Common myeloid progenitor, CD34-positive (primary cell): ENCODE measurements at regions not wholly inside any gene's neighbourhood (a gene's known extent, or its start where the extent isn't known, plus 50 kb on each side); places are given as distances from the start of the nearest gene placed in this dataset.

Source experiments
- CTCF ChIA-PET: fragments of 350-600 bp; sonication (Branson Sonifier 250); formaldehyde crosslinking; loops from one replicate; lab custom pipeline; 2021; ENCODE audit warnings: antibody characterized with exemption; lab: Charles Lee
- POLR2A ChIA-PET: fragments of 350-600 bp; sonication (Branson Sonifier 250); formaldehyde crosslinking; loops from one replicate; lab custom pipeline; 2021; ENCODE audit warnings: antibody characterized with exemption; lab: Charles Lee
- DNase-seq, 3 donors: peaks; one replicate each; pipeline versions ENCODE4 v3.0.0 to v3.0.0-alpha.2; 2013
- H3K27ac ChIP-seq, 2 experiments: 1 replicate in 1 of 2; 2 replicates in 1 of 2; pipeline ENCODE4 v1.7.0; 2013; ENCODE audit warnings: inconsistent platforms in 2 of 2, low read length in 2 of 2, mild to moderate bottlenecking in 2 of 2, low read depth in 1 of 2, moderate library complexity in 1 of 2; ENCODE audit not compliant: severe bottlenecking in 2 of 2, insufficient read depth in 1 of 2, poor library complexity in 1 of 2
- H3K27me3 ChIP-seq, 5 experiments: replicated peaks in 2 of 5; 1 replicate in 3 of 5; 2 replicates in 2 of 5; pipeline versions ENCODE4 v1.6.1 to v1.7.0; 2013; ENCODE audit warnings: low read length in 4 of 5, mild to moderate bottlenecking in 2 of 5, moderate library complexity in 2 of 5, inconsistent platforms in 1 of 5; ENCODE audit not compliant: insufficient read depth in 5 of 5, control insufficient read depth in 4 of 5
- H3K36me3 ChIP-seq, 4 experiments: 1 replicate in 2 of 4; 2 replicates in 2 of 4; pipeline versions ENCODE4 v1.6.1 to v1.7.0; 2013; ENCODE audit warnings: low read length in 3 of 4, control low read depth in 1 of 4, mild to moderate bottlenecking in 1 of 4; ENCODE audit not compliant: control insufficient read depth in 4 of 4, insufficient read depth in 4 of 4
- H3K4me1 ChIP-seq, 4 experiments: 1 replicate in 3 of 4; 2 replicates in 1 of 4; pipeline versions ENCODE4 v1.6.1 to v1.7.1; 2013; ENCODE audit warnings: low read length in 3 of 4, mild to moderate bottlenecking in 3 of 4, control low read depth in 1 of 4, inconsistent platforms in 1 of 4, moderate library complexity in 1 of 4; ENCODE audit not compliant: control insufficient read depth in 4 of 4, insufficient read depth in 4 of 4; ENCODE audit errors: control extremely low read depth in 1 of 4
- H3K4me3 ChIP-seq, 7 experiments: 1 replicate in 4 of 7; 2 replicates in 3 of 7; pipeline versions ENCODE4 v1.5.1 to v1.7.0; 2013; ENCODE audit warnings: mild to moderate bottlenecking in 7 of 7, low read length in 6 of 7, moderate library complexity in 6 of 7, inconsistent platforms in 2 of 7, low read depth in 2 of 7, control low read depth in 1 of 7; ENCODE audit not compliant: insufficient read depth in 4 of 7, control insufficient read depth in 1 of 7; ENCODE audit errors: extremely low read depth in 1 of 7
- H3K9me3 ChIP-seq, 5 experiments: 1 replicate in 4 of 5; 2 replicates in 1 of 5; pipeline versions ENCODE4 v1.6.1 to v1.7.1; 2013; ENCODE audit warnings: low read length in 4 of 5, mild to moderate bottlenecking in 2 of 5, inconsistent platforms in 1 of 5, low read depth in 1 of 5, moderate library complexity in 1 of 5; ENCODE audit not compliant: control insufficient read depth in 4 of 5, insufficient read depth in 2 of 5; ENCODE audit errors: control extremely low read depth in 1 of 5
- WGBS: methylation state at CpG from one replicate; pipeline ENCODE4 v1.1.5; 2013; ENCODE audit not compliant: insufficient coverage; 5-methylcytosine and 5-hydroxymethylcytosine counted together

DNA sequence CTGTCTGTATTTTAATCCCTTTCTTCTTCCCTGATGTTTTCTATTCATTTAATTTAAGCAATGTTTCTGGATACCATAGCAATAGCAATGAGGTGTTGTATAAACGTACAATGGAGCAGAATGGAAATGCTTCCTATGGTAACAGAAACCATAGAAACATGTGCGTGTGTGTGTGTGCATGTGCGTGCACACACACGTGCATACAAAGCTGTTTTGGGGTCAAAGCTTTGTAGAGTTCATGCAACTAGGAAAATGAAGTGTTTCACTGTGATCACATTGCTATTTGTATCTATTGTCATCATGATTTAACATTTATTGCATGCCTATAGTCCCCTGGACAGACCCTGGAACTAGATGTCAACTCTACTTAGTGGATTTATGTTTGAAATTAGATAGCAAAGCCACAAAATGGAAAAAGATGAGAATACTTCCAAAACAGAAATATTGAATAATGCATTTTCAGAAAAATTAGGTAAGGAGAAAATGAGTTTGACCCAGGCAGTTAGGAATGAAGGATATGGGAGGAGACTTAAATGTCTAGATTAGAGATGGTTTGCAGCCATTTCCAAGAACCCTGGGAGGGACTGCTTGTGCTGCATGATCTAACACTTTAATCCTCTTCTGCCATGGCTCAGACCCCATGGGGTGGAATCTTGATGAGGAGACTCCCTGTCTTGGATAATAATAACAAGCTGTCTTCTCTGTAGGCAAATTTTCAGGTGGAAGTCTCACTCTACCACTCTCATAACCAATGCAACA is 124.4 kb downstream of the TRMT11 start:
- H3K36me3 ChIP-seq: peaks cover 0 to 2% (median 0%) of the 10 kb centered on the region in 4 experiments
- H3K9me3 ChIP-seq: no peaks in the 10 kb centered on the region
- peak overlapping the region in 1 of 2 experiments; percentile 11 for H3K27ac ChIP-seq
- DNase-seq: peak in 2 of 3 donors; percentile 19 to 37
- no peaks in the 10 kb centered on the region for H3K27me3 ChIP-seq
- 100% methylated on average over 3 of the region's 4 CpGs for WGBS
- ChIA-PET CTCF (no interaction called here), POLR2A (no interaction called here)
- H3K4me3 ChIP-seq: no peak overlapping the region
- peaks cover 0 to 15% (median 7%) of the 10 kb centered on the region in 4 experiments for H3K4me1 ChIP-seq

DNA sequence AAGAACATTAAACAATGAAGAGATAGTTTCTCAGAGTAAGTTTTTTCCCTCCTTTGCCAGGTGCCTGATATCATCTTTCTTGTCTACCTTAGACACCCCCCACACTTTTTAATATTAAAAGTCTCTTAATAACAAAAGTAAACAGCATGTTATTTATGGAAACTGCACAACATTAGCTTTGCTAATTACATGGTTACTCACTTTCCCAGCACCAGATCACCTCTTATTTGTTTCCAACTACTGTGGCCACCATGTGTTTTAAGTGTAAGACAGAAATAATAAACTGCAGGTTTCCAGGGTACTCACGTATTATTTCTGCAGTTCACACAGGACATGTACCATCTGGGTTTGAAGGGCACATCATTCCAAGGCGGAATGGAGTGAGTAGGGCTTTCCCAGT is 125.0 kb downstream of the TRMT11 start:
- ChIA-PET POLR2A (no interaction called here), CTCF (no interaction called here)
- Histone ChIP-seq H3K4me3 (no peak overlapping the region), H3K36me3 (peaks cover 0 to 2% (median 0%) of the 10 kb centered on the region in 4 experiments), H3K4me1 (peaks cover 0 to 15% (median 7%) of the 10 kb centered on the region in 4 experiments), H3K9me3 (no peaks in the 10 kb centered on the region), H3K27ac (peak overlapping the region in 1 of 2 experiments; percentile 11), H3K27me3 (no peaks in the 10 kb centered on the region)
- 100% methylated on average over 2 of the region's 2 CpGs for WGBS
- no peak for DNase-seq

DNA sequence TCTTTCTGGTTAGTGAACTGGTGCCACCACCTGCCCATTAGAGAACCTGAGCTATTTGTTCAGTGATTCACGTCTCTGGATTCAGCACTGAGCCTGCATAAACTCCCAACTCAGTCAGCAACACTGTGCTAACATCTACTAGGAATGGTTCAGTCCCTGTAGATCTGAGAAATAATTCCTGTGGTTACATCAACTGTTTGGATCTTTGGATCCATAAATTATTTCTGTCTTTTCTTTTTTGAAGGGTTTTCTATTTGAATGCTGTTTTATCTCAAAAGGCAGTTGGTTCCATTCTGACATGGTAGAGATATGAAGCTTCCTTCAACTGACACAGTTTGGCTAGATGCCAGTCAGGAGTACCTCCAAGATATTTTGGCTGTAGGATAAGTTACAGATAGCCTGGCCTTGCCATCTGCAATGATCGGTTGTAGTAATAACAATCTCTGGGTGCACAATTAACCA is 125.9 kb downstream of the TRMT11 start:
- 0% methylated on average over 2 of the region's 2 CpGs for WGBS
- peaks cover 0 to 15% (median 7%) of the 10 kb centered on the region in 4 experiments for H3K4me1 ChIP-seq
- no peaks in the 10 kb centered on the region for H3K9me3 ChIP-seq
- no peak overlapping the region for H3K27ac ChIP-seq
- CTCF ChIA-PET: interaction anchor here (0.8 kb wide), 1 partner anchor 79 kb away, joined by 3 read pairs; no protein-coding TSS in a partner anchor
- peaks cover 0 to 2% (median 0%) of the 10 kb centered on the region in 4 experiments for H3K36me3 ChIP-seq
- H3K4me3 ChIP-seq: peak overlapping the region in 1 of 7 experiments; percentile 37
- POLR2A ChIA-PET: interaction anchor here (0.6 to 0.9 kb wide), 2 partner anchors 10 to 28 kb away, joined by 3 read pairs; no protein-coding TSS in a partner anchor
- no peaks in the 10 kb centered on the region for H3K27me3 ChIP-seq
- peak; percentile 51 to 84 (median 72) for DNase-seq

DNA sequence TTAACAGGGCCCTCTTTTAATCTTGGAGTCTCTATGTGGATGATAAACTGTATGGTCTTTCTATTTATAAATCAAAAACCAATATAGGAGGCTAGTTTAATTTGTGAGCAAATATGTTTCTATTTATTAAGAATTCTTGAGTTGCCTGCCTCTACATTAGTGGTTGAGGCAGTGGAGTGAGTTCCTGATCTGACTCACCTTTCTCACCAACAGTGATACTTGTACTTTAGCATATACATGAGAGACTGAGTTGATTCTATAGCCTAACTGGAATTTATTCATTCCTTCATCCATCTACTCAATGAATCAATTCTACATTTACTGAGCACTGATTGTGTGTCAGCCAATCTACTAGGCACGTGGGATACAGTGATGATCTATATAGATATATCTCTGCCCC is 126.9 kb downstream of the TRMT11 start:
- Histone ChIP-seq H3K4me1 (peaks cover 0 to 15% (median 5%) of the 10 kb centered on the region in 4 experiments), H3K27me3 (no peaks in the 10 kb centered on the region), H3K27ac (no peak overlapping the region), H3K9me3 (no peaks in the 10 kb centered on the region), H3K36me3 (peaks cover 0 to 2% (median 0%) of the 10 kb centered on the region in 4 experiments), H3K4me3 (no peak overlapping the region)
- CTCF ChIA-PET: no interaction called here
- POLR2A ChIA-PET: interaction anchor here (0.7 kb wide), 1 partner anchor 59 kb away, joined by 4 read pairs; no protein-coding TSS in a partner anchor
- no CpG with 5 or more reads among the region's 1 CpG for WGBS
- no peak for DNase-seq

DNA sequence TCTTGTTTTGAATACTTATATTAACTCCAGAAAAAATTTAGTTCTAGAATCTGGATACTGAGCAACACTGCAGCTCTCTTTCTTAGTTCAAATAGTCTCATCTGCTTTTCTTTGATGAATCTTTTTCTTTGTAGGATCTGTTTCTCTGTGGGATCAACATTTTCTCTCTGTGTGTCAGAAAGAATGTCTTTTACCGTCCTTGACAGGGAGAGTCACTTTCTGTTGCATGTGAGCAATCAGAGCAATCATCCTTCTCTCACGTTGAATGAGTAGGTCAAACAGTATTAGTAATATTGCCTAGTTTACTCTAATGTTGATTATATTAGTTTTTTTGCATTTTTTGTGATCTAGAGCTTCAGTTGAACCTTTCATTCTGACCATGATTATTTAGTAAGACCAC is 130.9 kb downstream of the TRMT11 start:
- ChIA-PET POLR2A (no interaction called here), CTCF (interaction anchor here (1.1 kb wide), 1 partner anchor 39 kb away, joined by 3 read pairs; no protein-coding TSS in a partner anchor)
- H3K4me1 ChIP-seq: peaks cover 0 to 3% (median 1%) of the 10 kb centered on the region in 4 experiments
- 100% methylated on average over 1 of the region's 2 CpGs for WGBS
- no peak overlapping the region for H3K27ac ChIP-seq
- H3K36me3 ChIP-seq: peaks cover 0 to 2% (median 0%) of the 10 kb centered on the region in 4 experiments
- DNase-seq: no peak
- H3K4me3 ChIP-seq: no peak overlapping the region
- no peaks in the 10 kb centered on the region for H3K27me3 ChIP-seq
- no peaks in the 10 kb centered on the region for H3K9me3 ChIP-seq

DNA sequence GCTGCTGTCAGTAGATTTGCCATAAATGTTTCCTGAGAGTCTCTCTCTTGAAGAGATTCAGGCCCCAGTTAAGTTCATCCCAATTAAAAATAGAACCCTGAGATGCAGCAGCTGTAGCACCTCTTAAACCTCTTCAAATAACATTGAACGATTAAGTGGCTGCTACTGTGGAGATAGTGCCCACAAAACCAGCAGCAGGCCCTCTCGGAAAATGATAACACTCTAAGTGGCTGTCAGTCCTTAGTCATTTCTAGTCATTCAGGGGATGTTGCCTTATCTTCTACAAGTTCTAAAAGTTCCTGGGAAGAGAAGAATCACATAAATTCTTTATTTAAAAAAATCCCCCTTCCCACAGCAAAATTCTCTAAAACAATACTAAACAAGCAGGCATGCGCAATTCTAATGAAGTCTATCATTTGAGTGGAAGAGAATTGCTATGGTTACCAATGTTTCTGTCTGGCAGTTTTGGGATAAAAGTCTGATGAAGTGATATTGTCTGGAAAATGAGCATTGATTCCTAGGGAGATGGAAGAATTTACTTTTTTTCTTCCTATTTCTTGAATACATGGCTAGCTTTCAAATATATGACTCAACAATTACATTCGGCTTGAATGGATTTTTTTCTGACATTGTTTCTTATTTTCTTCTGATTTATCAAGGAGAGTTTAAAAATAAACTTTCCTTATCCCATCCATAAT is 131.9 kb downstream of the TRMT11 start:
- H3K9me3 ChIP-seq: no peaks in the 10 kb centered on the region
- peak; percentile 37 to 74 (median 55) for DNase-seq
- peaks cover 0 to 2% (median 0%) of the 10 kb centered on the region in 4 experiments for H3K36me3 ChIP-seq
- ChIA-PET CTCF (interaction anchor here (1.1 kb wide), 1 partner anchor 40 kb away, joined by 3 read pairs; no protein-coding TSS in a partner anchor), POLR2A (no interaction called here)
- no peaks in the 10 kb centered on the region for H3K4me1 ChIP-seq
- H3K27ac ChIP-seq: no peak overlapping the region
- WGBS: 75% methylated on average over 1 of the region's 4 CpGs
- no peak overlapping the region for H3K4me3 ChIP-seq
- no peaks in the 10 kb centered on the region for H3K27me3 ChIP-seq
